ENCODE measurements at regions not wholly inside any gene's neighbourhood (a gene's known extent, or its start where the extent isn't known, plus 50 kb on each side); places are given as distances from the start of the nearest gene placed in this dataset.

DNA sequence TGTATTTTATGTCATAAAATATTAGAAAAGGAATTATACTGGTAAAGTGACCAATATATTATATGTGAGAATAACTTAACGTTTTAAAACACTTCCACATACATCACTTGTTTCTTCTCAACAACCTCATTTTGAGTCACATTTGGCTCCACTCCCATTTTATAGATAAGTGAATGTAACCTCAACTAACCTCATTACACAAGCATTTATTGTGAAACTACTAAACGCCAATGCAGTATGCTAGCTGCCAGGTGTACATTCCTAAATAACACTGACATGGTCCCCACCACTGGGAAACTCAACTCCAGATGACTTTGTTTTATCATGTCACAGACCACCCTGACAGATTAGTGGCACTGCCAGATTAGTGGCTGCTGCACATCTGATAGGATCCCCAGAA, 249.7 kb upstream of the CNTN4 start:
- Mint-ChIP-seq H3K36me3 (no peaks in the 10 kb centered on the region), H3K27me3 (ENCODE audit: low read depth in 3 of 3) (no peaks in the 10 kb centered on the region), H3K9me3 (peaks cover 0 to 3% (median 0%) of the 10 kb centered on the region in 7 donors), H3K27ac (no peak overlapping the region), H3K4me3 (no peak overlapping the region), H3K4me1 (no peaks in the 10 kb centered on the region)
- H3K4me3 ChIP-seq (replicated peaks in 1 of 3; ENCODE audit: low read depth in 2 of 3, low read length in 3 of 3), result no peak overlapping the region
- H3K4me2 ChIP-seq (replicated peaks; ENCODE audit: extremely low read depth, low read length, poor library complexity, severe bottlenecking), result no peak overlapping the region
- H3K4me1 ChIP-seq (ENCODE audit: control insufficient read depth in 1 of 2, insufficient read depth in 2 of 2, low read length in 2 of 2), result no peaks in the 10 kb centered on the region
- intact Hi-C loops (cut with micrococcal nuclease), result no loop called here
- no peaks in the 10 kb centered on the region for H3K36me3 ChIP-seq (replicated peaks in 1 of 2; ENCODE audit: control insufficient read depth in 1 of 2, insufficient read depth in 2 of 2, low read length in 2 of 2)
- H3K9ac ChIP-seq (ENCODE audit: insufficient read depth, low read length, poor library complexity, severe bottlenecking), result no peak overlapping the region
- no peaks in the 10 kb centered on the region for H3K27me3 ChIP-seq (ENCODE audit: control insufficient read depth in 2 of 2, insufficient read depth in 2 of 2, low read length in 2 of 2)
- no peaks in the 10 kb centered on the region for H3K79me2 ChIP-seq (ENCODE audit: insufficient read depth, low read length)
- H2AFZ ChIP-seq (ENCODE audit: insufficient read depth, low read depth, low read length, poor library complexity, severe bottlenecking), result no peak overlapping the region
- no peaks in the 10 kb centered on the region for H4K20me1 ChIP-seq (ENCODE audit: insufficient read depth, low read length)
- DNase-seq, result no peak
- peaks cover 2 to 9% of the 10 kb centered on the region in 2 donors for H3K9me3 ChIP-seq (replicated peaks in 1 of 2; ENCODE audit: control insufficient read depth in 1 of 2, insufficient read depth in 1 of 2, low read length in 2 of 2)
- TF ChIP-seq, protein P1, sequence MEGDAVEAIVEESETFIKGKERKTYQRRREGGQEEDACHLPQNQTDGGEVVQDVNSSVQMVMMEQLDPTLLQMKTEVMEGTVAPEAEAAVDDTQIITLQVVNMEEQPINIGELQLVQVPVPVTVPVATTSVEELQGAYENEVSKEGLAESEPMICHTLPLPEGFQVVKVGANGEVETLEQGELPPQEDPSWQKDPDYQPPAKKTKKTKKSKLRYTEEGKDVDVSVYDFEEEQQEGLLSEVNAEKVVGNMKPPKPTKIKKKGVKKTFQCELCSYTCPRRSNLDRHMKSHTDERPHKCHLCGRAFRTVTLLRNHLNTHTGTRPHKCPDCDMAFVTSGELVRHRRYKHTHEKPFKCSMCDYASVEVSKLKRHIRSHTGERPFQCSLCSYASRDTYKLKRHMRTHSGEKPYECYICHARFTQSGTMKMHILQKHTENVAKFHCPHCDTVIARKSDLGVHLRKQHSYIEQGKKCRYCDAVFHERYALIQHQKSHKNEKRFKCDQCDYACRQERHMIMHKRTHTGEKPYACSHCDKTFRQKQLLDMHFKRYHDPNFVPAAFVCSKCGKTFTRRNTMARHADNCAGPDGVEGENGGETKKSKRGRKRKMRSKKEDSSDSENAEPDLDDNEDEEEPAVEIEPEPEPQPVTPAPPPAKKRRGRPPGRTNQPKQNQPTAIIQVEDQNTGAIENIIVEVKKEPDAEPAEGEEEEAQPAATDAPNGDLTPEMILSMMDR (IDR thresholded peaks at IDR 0.05), result no peak
- WGBS (ENCODE audit: insufficient coverage), result no CpG with 5 or more reads among the region's 2 CpGs
- no peak overlapping the region for H3K27ac ChIP-seq (ENCODE audit: low read depth in 1 of 2, low read length in 2 of 2)

DNA sequence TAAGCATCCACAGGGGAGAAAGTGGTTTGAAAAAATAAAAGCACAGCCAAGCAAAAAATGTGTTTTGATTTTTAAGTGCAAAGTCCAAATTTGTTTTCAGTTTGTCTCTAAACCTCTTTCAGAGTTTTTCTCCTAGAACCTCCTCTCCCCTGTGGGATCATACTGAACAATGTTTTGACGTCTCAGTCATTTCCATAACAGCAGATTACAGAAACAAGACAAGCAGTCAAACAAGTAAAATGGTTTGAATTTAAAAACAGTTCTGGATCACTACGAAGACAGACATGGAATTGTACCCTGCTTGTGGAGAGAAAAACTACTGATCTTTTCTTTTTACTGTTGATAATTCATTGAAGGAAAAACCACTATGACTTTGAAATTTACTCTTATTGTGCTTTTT, 245.7 kb upstream of the CNTN4 start:
- peaks cover 0 to 2% (median 0%) of the 10 kb centered on the region in 3 donors for H3K27me3 Mint-ChIP-seq (ENCODE audit: low read depth in 3 of 3)
- H3K4me3 Mint-ChIP-seq, result no peak overlapping the region
- no peaks in the 10 kb centered on the region for H3K4me1 Mint-ChIP-seq
- Histone ChIP-seq H2AFZ (ENCODE audit: insufficient read depth, low read depth, low read length, poor library complexity, severe bottlenecking) (no peak overlapping the region), H4K20me1 (ENCODE audit: insufficient read depth, low read length) (no peaks in the 10 kb centered on the region), H3K36me3 (replicated peaks in 1 of 2; ENCODE audit: control insufficient read depth in 1 of 2, insufficient read depth in 2 of 2, low read length in 2 of 2) (no peaks in the 10 kb centered on the region), H3K27ac (ENCODE audit: low read depth in 1 of 2, low read length in 2 of 2) (no peak overlapping the region), H3K27me3 (ENCODE audit: control insufficient read depth in 2 of 2, insufficient read depth in 2 of 2, low read length in 2 of 2) (no peaks in the 10 kb centered on the region), H3K79me2 (ENCODE audit: insufficient read depth, low read length) (no peaks in the 10 kb centered on the region), H3K9ac (ENCODE audit: insufficient read depth, low read length, poor library complexity, severe bottlenecking) (no peak overlapping the region), H3K4me3 (replicated peaks in 1 of 3; ENCODE audit: low read depth in 2 of 3, low read length in 3 of 3) (no peak overlapping the region), H3K4me2 (replicated peaks; ENCODE audit: extremely low read depth, low read length, poor library complexity, severe bottlenecking) (no peak overlapping the region), H3K9me3 (replicated peaks in 1 of 2; ENCODE audit: control insufficient read depth in 1 of 2, insufficient read depth in 1 of 2, low read length in 2 of 2) (peaks cover 2 to 9% of the 10 kb centered on the region in 2 donors), H3K4me1 (ENCODE audit: control insufficient read depth in 1 of 2, insufficient read depth in 2 of 2, low read length in 2 of 2) (no peaks in the 10 kb centered on the region)
- WGBS (ENCODE audit: insufficient coverage), result no CpG with 5 or more reads among the region's 2 CpGs
- intact Hi-C loops (cut with micrococcal nuclease), result no loop called here
- TF ChIP-seq, protein P1 (IDR thresholded peaks at IDR 0.05), result no peak
- no peak for DNase-seq
- no peak overlapping the region for H3K27ac Mint-ChIP-seq
- H3K36me3 Mint-ChIP-seq, result no peaks in the 10 kb centered on the region
- H3K9me3 Mint-ChIP-seq, result peaks cover 0 to 3% (median 0%) of the 10 kb centered on the region in 7 donors
